GM12878 (cell line): ENCODE measurements at regions not wholly inside any gene's neighbourhood (a gene's known extent, or its start where the extent isn't known, plus 50 kb on each side); places are given as distances from the start of the nearest gene placed in this dataset.

Source experiments
- ATAC-seq: fragments of 200-7000 bp; cut with Tn5 transposase; 3 replicates; pipeline ENCODE4 v1.9.1; 2020; ENCODE audit warnings: mild to moderate bottlenecking, moderate library complexity
- BruUV-seq: library from RNA; stranded (reverse); fragments of 400-500 nt; replicated peaks from 2 replicates; lab custom pipeline; 2021; lab: Mats Ljungman, UMichigan
- CTCF ChIA-PET: fragments of 300-600 bp; sonication (Branson Sonifier 250); formaldehyde crosslinking; extraction: SDS; loops from one replicate; lab custom pipeline; 2021; ENCODE audit warnings: inconsistent platforms; lab: Yijun Ruan, JAX
- POLR2A ChIA-PET: fragments of 350-600 bp; formaldehyde crosslinking; extraction: SDS; loops from one replicate; lab custom pipeline; 2021; ENCODE audit warnings: inconsistent platforms; lab: Charles Lee
- RAD21 ChIA-PET: fragments of 300-600 bp; sonication (Branson Sonifier 250); formaldehyde crosslinking; loops from one replicate; lab custom pipeline; 2023; ENCODE audit warnings: antibody characterized with exemption; ENCODE audit not compliant: unreplicated experiment; lab: Charles Lee
- SMC1A ChIA-PET: fragments of 300-600 bp; sonication (Branson Sonifier 250); formaldehyde crosslinking; loops from one replicate; lab custom pipeline; 2023; ENCODE audit not compliant: unreplicated experiment, uncharacterized antibody; lab: Charles Lee
- DNase-seq: peaks from one replicate; pipeline ENCODE4 v3.0.0-alpha.2; 2011; ENCODE audit warnings: low read depth, low spot score
- FAIRE-seq: peaks from 3 replicates; lab custom pipeline; 2011; peaks lifted over from hg19 to GRCh38; lab: Jason Lieb, UNC
- H2AFZ ChIP-seq: 2 replicates; pipeline ENCODE4 v1.6.0; 2011; ENCODE audit warnings: low read depth, low read length, control low read depth; ENCODE audit not compliant: control insufficient read depth
- H3K27ac ChIP-seq: 2 replicates; pipeline ENCODE4 v1.5.1; 2011; ENCODE audit warnings: control low read depth; ENCODE audit not compliant: control insufficient read depth, insufficient read depth
- H3K27me3 ChIP-seq, 2 experiments: replicated peaks in 1 of 2; 2 replicates each; pipeline versions ENCODE4 v1.6.0 to v1.6.1; 2011; ENCODE audit warnings: low read length in 1 of 2; ENCODE audit not compliant: control insufficient read depth in 2 of 2, insufficient read depth in 2 of 2
- H3K36me3 ChIP-seq, 2 experiments: 2 replicates each; pipeline ENCODE4 v1.5.1; 2011; ENCODE audit warnings: low read length in 1 of 2; ENCODE audit not compliant: control insufficient read depth in 2 of 2, insufficient read depth in 2 of 2
- H3K4me1 ChIP-seq: 2 replicates; pipeline ENCODE4 v1.6.1; 2011; ENCODE audit warnings: mild to moderate bottlenecking, low read length, moderate library complexity, mixed read lengths; ENCODE audit not compliant: control insufficient read depth, insufficient read depth
- H3K4me2 ChIP-seq: 2 replicates; pipeline ENCODE4 v1.6.0; 2011; ENCODE audit warnings: control low read depth; ENCODE audit not compliant: control insufficient read depth, insufficient read depth
- H3K4me3 ChIP-seq: fragments of 200-600 bp; sonication (generic); 2 replicates; pipeline ENCODE4 v1.5.1; 2016
- H3K79me2 ChIP-seq: 2 replicates; pipeline ENCODE4 v1.6.0; 2011; ENCODE audit warnings: low read length; ENCODE audit not compliant: control insufficient read depth, insufficient read depth
- H3K9ac ChIP-seq: 2 replicates; pipeline ENCODE4 v1.8.0; 2011; ENCODE audit warnings: low read length, control low read depth, mixed read lengths; ENCODE audit not compliant: control insufficient read depth, insufficient read depth
- H3K9me3 ChIP-seq: replicated peaks from 3 replicates; pipeline ENCODE4 v1.5.1; 2011; ENCODE audit warnings: mild to moderate bottlenecking, low read length; ENCODE audit not compliant: control insufficient read depth, insufficient read depth
- H4K20me1 ChIP-seq: 2 replicates; pipeline ENCODE4 v1.6.0; 2011; ENCODE audit not compliant: control insufficient read depth, insufficient read depth
- CHD2 ChIP-seq: IDR thresholded peaks from 2 replicates; pipeline ENCODE4 v1.6.1; 2011; ENCODE audit warnings: low read depth, low read length, improper control_type of control experiment, borderline replicate concordance
- CTCF ChIP-seq, 3 experiments: IDR thresholded peaks in 2 of 3; conservative IDR thresholded peaks in 1 of 3; 2 replicates each; pipeline ENCODE4 v1.5.1; 2011; ENCODE audit warnings: low read depth in 3 of 3, low read length in 3 of 3, mild to moderate bottlenecking in 3 of 3, control low read depth in 2 of 3, moderate library complexity in 2 of 3, inconsistent platforms in 1 of 3, mixed read lengths in 1 of 3; ENCODE audit not compliant: control insufficient read depth in 2 of 3, insufficient read depth in 1 of 3; ENCODE audit errors: extremely low read depth in 1 of 3
- HDAC6 ChIP-seq: fragments of 200-600 bp; sonication (generic); IDR thresholded peaks from one replicate; pipeline ENCODE4 v1.8.0; 2017; ENCODE audit warnings: antibody characterized with exemption; ENCODE audit not compliant: unreplicated experiment
- IKZF2 ChIP-seq, 2 experiments: fragments of 450-650 bp; IDR thresholded peaks; 2 replicates each; pipeline ENCODE4 v1.6.1; 2017; ENCODE audit warnings: mild to moderate bottlenecking in 2 of 2, moderate library complexity in 2 of 2
- NFIC ChIP-seq: IDR thresholded peaks from 2 replicates; pipeline ENCODE4 v1.6.1; 2012; ENCODE audit warnings: low read depth, mild to moderate bottlenecking, inconsistent platforms, low read length, moderate library complexity
- RB1 ChIP-seq: fragments of 450-650 bp; formaldehyde crosslinking; IDR thresholded peaks from 2 replicates; pipeline ENCODE4 v1.6.1; 2017; ENCODE audit warnings: mild to moderate bottlenecking, borderline replicate concordance
- SIX5 ChIP-seq: IDR thresholded peaks from 2 replicates; pipeline ENCODE4 v1.6.1; 2011; ENCODE audit warnings: mild to moderate bottlenecking, low read depth, low read length, moderate library complexity; ENCODE audit not compliant: severe bottlenecking
- SMAD1 ChIP-seq: fragments of 450-650 bp; IDR thresholded peaks from 2 replicates; pipeline ENCODE4 v1.6.1; 2018; ENCODE audit warnings: mild to moderate bottlenecking, low read depth; ENCODE audit not compliant: partially characterized antibody
- SRF ChIP-seq, 2 experiments: IDR thresholded peaks; 2 replicates each; pipeline ENCODE4 v1.6.1; 2011; ENCODE audit warnings: low read depth in 2 of 2, low read length in 2 of 2, mild to moderate bottlenecking in 1 of 2, moderate library complexity in 1 of 2
- ZNF217 ChIP-seq: fragments of 450-650 bp; IDR thresholded peaks from 2 replicates; pipeline ENCODE4 v1.6.1; 2017; ENCODE audit warnings: antibody characterized with exemption, mild to moderate bottlenecking
- ZZZ3 ChIP-seq: IDR thresholded peaks from 2 replicates; pipeline ENCODE4 v1.6.1; 2011; ENCODE audit warnings: low read depth; ENCODE audit not compliant: control insufficient read depth, insufficient read length
- in situ Hi-C: fragments of 300-500 bp; cut with MboI; formaldehyde crosslinking; loops from 9 replicates; pipeline ENCODE4 v1.14.3; 2018; ENCODE audit warnings: mixed read lengths
- intact Hi-C: fragments of 100-400 bp; cut with micrococcal nuclease; formaldehyde crosslinking; loops from one replicate; pipeline ENCODE4 v1.14.2; 2022; ENCODE audit not compliant: unreplicated experiment
- TF ChIP-seq, protein P1 (sequence below): IDR thresholded peaks from 2 replicates; pipeline ENCODE4 v1.6.1; 2011; ENCODE audit warnings: low read depth, mild to moderate bottlenecking, low read length, moderate library complexity, borderline replicate concordance; ENCODE audit errors: extremely low read depth

GRCh38 chr6:156219973-156220372 lies 557.2 kb upstream of the ARID1B start:
- POLR2A ChIA-PET = no interaction called here
- H3K36me3 ChIP-seq = no peaks in the 10 kb centered on the region
- no peak overlapping the region for H3K4me3 ChIP-seq
- H3K4me1 ChIP-seq = no peaks in the 10 kb centered on the region
- FAIRE-seq = no peak
- no peaks in the 10 kb centered on the region; the same call in 2 of the 3 replicates for H3K9me3 ChIP-seq
- intact Hi-C loops (no loop called here), in situ Hi-C loops (no loop called here)
- H3K27me3 ChIP-seq = peaks cover 0 to 5% of the 10 kb centered on the region in 2 experiments; a peak in 1 of 4 replicates
- BruUV-seq = no TSS peak
- RAD21 ChIA-PET = no interaction called here
- H3K4me2 ChIP-seq = no peak overlapping the region
- H3K79me2 ChIP-seq = no peaks in the 10 kb centered on the region
- SMC1A ChIA-PET = no interaction called here
- DNase-seq = no peak
- H3K27ac ChIP-seq = no peak overlapping the region
- H3K9ac ChIP-seq = no peak overlapping the region
- no peak for TF ChIP-seq CTCF (IDR thresholded peaks at IDR 0.05 in 2 of 3, conservative IDR thresholded peaks at IDR 0.05 in 1 of 3; ENCODE audit: control insufficient read depth in 2 of 3, extremely low read depth in 1 of 3, insufficient read depth in 1 of 3, low read depth in 3 of 3, low read length in 3 of 3)
- TF ChIP-seq, protein P1, sequence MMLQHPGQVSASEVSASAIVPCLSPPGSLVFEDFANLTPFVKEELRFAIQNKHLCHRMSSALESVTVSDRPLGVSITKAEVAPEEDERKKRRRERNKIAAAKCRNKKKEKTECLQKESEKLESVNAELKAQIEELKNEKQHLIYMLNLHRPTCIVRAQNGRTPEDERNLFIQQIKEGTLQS = no peak
- no peak for TF ChIP-seq RB1
- no peak for TF ChIP-seq CHD2
- TF ChIP-seq SIX5 = no peak
- TF ChIP-seq HDAC6 = no peak
- no peak for TF ChIP-seq SMAD1
- TF ChIP-seq IKZF2 (IDR thresholded peaks at IDR 0.05) = no peak
- TF ChIP-seq ZZZ3 = no peak
- no peak for TF ChIP-seq SRF (IDR thresholded peaks at IDR 0.05; ENCODE audit: low read depth in 2 of 2, low read length in 2 of 2)
- TF ChIP-seq NFIC = no peak
- TF ChIP-seq ZNF217 = no peak
- H4K20me1 ChIP-seq = no peaks in the 10 kb centered on the region
- H2AFZ ChIP-seq = no peak overlapping the region
- CTCF ChIA-PET = interaction anchor here (0.7 kb wide), 1 partner anchor 672 kb away, joined by 6 read pairs; no protein-coding TSS in a partner anchor
- no peak for ATAC-seq
